Activated CD4-positive, alpha-beta T cell treated with anti-CD3 and anti-CD28 coated beads for 36 hours (primary cell): ENCODE measurements at regions not wholly inside any gene's neighbourhood (a gene's known extent, or its start where the extent isn't known, plus 50 kb on each side); places are given as distances from the start of the nearest gene placed in this dataset.
A peak's percentile ranks its signal among the peaks of the same experiment; 100 is the strongest.

ENCODE experiments used
- ATAC-seq: fragments of 200-7000 bp; cut with Tn5 transposase; one replicate; pipeline ENCODE4 v1.10.0; 2021; ENCODE audit warnings: mild to moderate bottlenecking, moderate library complexity
- CTCF ChIA-PET: fragments of 350-600 bp; sonication (Branson Sonifier 250); formaldehyde crosslinking; loops from one replicate; lab custom pipeline; 2021; ENCODE audit warnings: antibody characterized with exemption; lab: Charles Lee
- POLR2A ChIA-PET: fragments of 350-600 bp; sonication (Branson Sonifier 250); formaldehyde crosslinking; loops from one replicate; lab custom pipeline; 2021; ENCODE audit warnings: antibody characterized with exemption, inconsistent platforms; lab: Charles Lee
- DNase-seq: peaks from one replicate; pipeline ENCODE4 v3.0.0-alpha.2; 2020
- H3K27ac Mint-ChIP-seq: one replicate; pipeline ENCODE4 v1.8.0; 2021; ENCODE audit warnings: mixed read lengths
- H3K27me3 Mint-ChIP-seq: one replicate; pipeline ENCODE4 v1.8.0; 2021; ENCODE audit warnings: mixed read lengths
- H3K36me3 Mint-ChIP-seq: one replicate; pipeline ENCODE4 v1.8.0; 2021; ENCODE audit warnings: low read depth, mixed read lengths
- H3K4me1 Mint-ChIP-seq: one replicate; pipeline ENCODE4 v1.8.0; 2021; ENCODE audit warnings: mixed read lengths
- H3K4me3 Mint-ChIP-seq: one replicate; pipeline ENCODE4 v1.8.0; 2021; ENCODE audit warnings: mild to moderate bottlenecking, moderate library complexity, mixed read lengths
- H3K9me3 Mint-ChIP-seq: one replicate; pipeline ENCODE4 v1.8.0; 2021; ENCODE audit warnings: low read depth, mixed read lengths
- intact Hi-C, 2 experiments: fragments of 100-400 bp; cut with DNase I in 1 of 2; cut with micrococcal nuclease in 1 of 2; formaldehyde crosslinking; loops; one replicate each; pipeline versions ENCODE4 v1.14.2 to v1.15.1; 2022 to 2024; cut with DNase I, micrococcal nuclease

GRCh38 chr3:14274612-14274936 lies 96.0 kb downstream of the LSM3 start:
- no peak for DNase-seq
- Mint-ChIP-seq H3K36me3 (no peaks in the 10 kb centered on the region), H3K27me3 (peaks cover 2% of the 10 kb centered on the region), H3K9me3 (no peaks in the 10 kb centered on the region), H3K4me1 (no peaks in the 10 kb centered on the region), H3K4me3 (no peak overlapping the region), H3K27ac (no peak overlapping the region)
- CTCF ChIA-PET, result interaction anchor here (0.6 to 0.9 kb wide), 2 partner anchors 30 to 194 kb away, joined by 3 read pairs; no protein-coding TSS in a partner anchor
- intact Hi-C loops, result no loop called here
- POLR2A ChIA-PET, result no interaction called here
- ATAC-seq, result no peak

DNA sequence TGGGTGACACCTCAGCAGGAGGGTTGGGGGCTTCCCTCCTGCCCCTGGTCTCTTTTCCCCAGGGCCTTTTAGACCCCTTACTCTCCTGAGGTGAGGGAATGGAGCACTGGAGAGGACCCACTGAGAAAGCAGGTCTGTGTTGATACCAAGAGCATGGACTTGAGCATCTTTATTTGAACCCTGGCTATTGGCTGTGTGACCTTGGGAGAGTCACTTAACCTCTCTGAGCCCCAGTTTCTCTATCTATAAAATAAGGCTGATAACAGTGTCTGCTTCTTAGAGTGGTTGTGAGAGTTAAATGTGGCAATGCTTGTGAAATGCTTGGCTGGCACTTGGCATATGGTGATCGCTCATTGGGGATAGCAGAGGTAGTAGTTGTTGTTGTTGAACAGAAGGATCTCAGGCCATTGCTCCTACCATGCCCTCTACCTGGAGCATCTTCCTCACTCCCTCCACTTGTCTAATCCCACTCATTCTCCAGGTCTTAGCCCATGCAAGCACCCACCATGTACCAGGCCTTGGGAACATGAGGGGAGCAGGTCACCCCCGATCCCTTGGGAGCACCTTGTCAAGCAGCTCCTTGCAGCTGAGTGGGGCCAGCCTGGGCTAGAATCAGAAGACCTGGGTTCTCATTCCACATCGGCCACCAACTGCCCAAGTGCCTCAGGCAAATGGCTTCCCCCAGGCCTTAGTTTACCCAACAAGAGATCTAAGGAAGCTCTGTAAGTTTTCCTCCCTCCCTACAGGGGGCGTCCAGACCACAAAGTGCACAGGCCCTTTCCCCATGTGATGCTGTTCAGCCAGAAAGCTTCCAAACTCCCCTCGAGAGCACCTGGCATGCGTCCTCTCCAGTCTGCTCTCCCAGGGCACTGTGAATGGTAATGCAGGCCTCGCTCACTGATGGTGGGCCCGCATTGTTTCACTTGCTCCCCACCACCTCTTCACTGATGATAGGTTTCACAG lies 96.7 kb downstream of the LSM3 start:
- H3K27me3 Mint-ChIP-seq, result peaks cover 2% of the 10 kb centered on the region
- H3K36me3 Mint-ChIP-seq, result no peaks in the 10 kb centered on the region
- intact Hi-C loops, result no loop called here
- H3K27ac Mint-ChIP-seq, result no peak overlapping the region
- no peak overlapping the region for H3K4me3 Mint-ChIP-seq
- DNase-seq, result peak; percentile 25
- ChIA-PET CTCF (interaction anchor here (0.6 to 1.2 kb wide), 4 partner anchors 14 to 208 kb away, joined by 3 read pairs; no protein-coding TSS in a partner anchor), POLR2A (no interaction called here)
- ATAC-seq, result no peak
- H3K4me1 Mint-ChIP-seq, result no peaks in the 10 kb centered on the region
- H3K9me3 Mint-ChIP-seq, result no peaks in the 10 kb centered on the region

DNA sequence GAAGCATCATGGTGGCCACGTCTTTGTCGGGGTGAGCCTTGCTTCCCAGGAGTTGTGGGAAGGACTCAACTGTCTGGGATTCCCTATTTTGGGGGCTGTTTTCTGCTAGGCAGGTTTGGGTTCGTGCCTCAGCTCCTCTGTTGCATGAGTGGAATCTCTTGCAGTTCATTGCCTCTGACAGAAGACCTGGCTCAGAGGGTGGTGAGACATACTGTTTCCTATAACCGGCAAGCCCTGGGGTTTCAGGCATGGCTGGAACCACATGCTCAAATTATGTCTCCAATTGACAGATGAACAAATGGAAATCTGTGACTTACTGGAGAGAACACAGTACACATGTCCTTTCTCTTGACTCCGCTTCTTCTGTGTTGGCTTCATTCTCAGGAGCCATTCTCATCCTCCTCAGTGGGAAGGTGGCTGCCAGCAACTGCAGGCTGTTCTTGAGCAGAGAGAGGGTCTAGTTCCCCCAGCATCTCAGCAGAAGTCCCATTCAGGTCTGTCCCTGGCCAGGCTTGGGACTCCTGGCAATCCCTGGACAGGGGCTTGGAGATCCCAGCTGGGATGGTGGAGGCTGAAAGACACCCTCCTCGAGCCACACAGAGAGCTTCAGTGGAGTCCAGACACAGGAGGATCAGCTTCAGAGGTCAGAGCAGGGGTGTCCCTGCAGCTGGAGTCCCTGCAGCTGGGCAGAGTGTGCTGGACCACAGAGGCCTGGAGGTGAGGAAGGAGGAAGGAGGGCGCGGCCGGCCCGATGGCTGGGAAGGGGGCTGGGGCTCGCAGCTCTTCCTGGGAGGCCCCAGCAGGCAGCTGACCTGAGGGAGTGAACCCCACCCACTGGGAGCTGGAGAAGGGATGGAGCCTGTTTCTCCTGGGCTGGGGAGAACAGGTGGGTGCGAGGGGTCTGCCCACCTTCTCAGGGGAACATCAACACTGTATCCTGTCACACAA lies 97.6 kb downstream of the LSM3 start:
- Mint-ChIP-seq H3K27me3 (no peaks in the 10 kb centered on the region), H3K4me1 (no peaks in the 10 kb centered on the region), H3K27ac (no peak overlapping the region), H3K36me3 (no peaks in the 10 kb centered on the region), H3K9me3 (no peaks in the 10 kb centered on the region), H3K4me3 (no peak overlapping the region)
- intact Hi-C loops, result no loop called here
- ChIA-PET POLR2A (interaction anchor here (0.6 kb wide), 1 partner anchor 9 kb away, joined by 6 read pairs; no protein-coding TSS in a partner anchor), CTCF (interaction anchor here (0.7 to 1.2 kb wide), 5 partner anchors 14 to 207 kb away, joined by 3 read pairs; no protein-coding TSS in a partner anchor)
- no peak for ATAC-seq
- DNase-seq, result no peak

GRCh38 chr3:14277557-14277956 lies 98.9 kb downstream of the LSM3 start:
- no peaks in the 10 kb centered on the region for H3K27me3 Mint-ChIP-seq
- H3K4me3 Mint-ChIP-seq, result no peak overlapping the region
- CTCF ChIA-PET, result interaction anchor here (1.0 kb wide), 2 partner anchors 182 to 557 kb away, joined by 3 to 4 read pairs; no protein-coding TSS in a partner anchor
- ATAC-seq, result no peak
- intact Hi-C loops, result no loop called here
- no peaks in the 10 kb centered on the region for H3K9me3 Mint-ChIP-seq
- no peaks in the 10 kb centered on the region for H3K4me1 Mint-ChIP-seq
- no peak for DNase-seq
- H3K27ac Mint-ChIP-seq, result no peak overlapping the region
- no peaks in the 10 kb centered on the region for H3K36me3 Mint-ChIP-seq
- POLR2A ChIA-PET, result no interaction called here

DNA sequence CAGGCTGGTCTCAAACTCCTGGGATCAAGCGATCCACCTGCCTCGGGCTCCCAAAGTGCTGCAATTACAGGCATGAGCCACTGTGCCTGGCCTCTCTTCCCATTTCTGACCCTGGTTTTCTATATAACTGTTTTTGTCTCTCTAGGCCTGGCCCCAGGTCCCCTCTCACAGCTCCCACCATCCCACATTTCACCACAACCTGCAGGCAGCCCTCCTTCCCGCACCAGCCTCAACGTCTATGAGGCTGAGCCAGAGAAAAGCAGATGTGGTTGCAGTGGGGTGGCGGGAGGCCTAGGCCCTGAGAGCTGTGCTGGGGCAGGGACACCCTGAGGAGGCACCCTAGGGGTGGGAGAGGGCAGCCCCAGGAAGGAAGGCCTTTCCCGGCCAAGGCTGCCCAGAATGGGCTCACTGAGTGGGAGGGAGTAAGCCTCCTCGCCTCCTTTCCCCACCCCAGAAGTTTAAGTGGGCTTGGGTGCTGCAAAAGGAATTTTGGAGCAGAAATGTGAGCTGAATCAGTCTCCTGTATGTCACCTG lies 99.7 kb downstream of the LSM3 start:
- Mint-ChIP-seq H3K36me3 (no peaks in the 10 kb centered on the region), H3K9me3 (no peaks in the 10 kb centered on the region), H3K4me3 (no peak overlapping the region), H3K4me1 (no peaks in the 10 kb centered on the region), H3K27ac (no peak overlapping the region), H3K27me3 (no peaks in the 10 kb centered on the region)
- DNase-seq, result no peak
- intact Hi-C loops, result no loop called here
- CTCF ChIA-PET, result interaction anchor here (0.7 to 1.0 kb wide), 3 partner anchors 11 to 556 kb away, joined by 3 to 4 read pairs (median 4); no protein-coding TSS in a partner anchor
- ATAC-seq, result no peak
- POLR2A ChIA-PET, result no interaction called here

DNA sequence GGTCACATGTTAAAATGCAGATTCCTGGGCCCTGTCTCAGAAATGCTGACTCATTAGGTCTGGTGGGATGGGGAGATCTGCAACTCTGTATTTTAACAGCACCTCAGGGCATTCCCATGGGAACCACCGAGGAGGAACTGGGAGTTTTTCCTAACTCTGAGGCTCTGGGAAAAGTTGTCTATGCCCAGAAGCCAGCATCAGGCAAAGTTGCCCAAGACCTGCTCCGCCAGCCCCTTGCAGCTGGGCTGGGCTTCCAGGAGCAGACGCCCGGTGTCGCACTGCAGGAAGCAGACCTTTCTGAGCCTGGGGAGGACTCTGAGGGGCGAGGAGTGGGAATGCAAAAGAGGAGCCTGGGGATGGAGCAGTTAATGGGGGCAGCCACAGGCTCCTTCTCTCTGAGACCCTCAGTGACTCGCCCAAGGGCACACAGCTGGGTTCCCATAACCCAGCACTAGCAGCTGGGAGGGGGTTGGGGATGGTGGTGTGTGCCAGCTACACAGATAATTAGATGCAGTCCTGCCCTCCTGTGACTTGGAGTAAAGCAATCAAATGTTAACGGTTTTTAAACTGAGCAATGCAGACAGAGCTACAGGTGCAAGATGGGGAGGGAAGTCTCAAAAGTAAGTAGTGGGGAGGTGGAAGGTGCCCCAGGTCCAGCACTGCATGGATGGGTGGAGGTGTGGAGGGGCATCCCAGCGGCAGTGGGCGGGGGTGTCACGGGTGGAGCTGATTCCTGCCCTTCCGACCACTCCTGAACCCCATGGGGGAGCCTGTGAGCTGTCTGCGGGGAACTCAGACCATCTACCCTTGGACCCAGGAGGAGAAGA lies 100.4 kb downstream of the LSM3 start:
- H3K27ac Mint-ChIP-seq, result no peak overlapping the region
- CTCF ChIA-PET, result interaction anchor here (0.5 to 0.7 kb wide), 3 partner anchors 12 to 163 kb away, joined by 3 to 4 read pairs (median 3); no protein-coding TSS in a partner anchor
- no peak for ATAC-seq
- H3K27me3 Mint-ChIP-seq, result no peaks in the 10 kb centered on the region
- intact Hi-C loops, result no loop called here
- no peaks in the 10 kb centered on the region for H3K36me3 Mint-ChIP-seq
- no peak for DNase-seq
- no peaks in the 10 kb centered on the region for H3K9me3 Mint-ChIP-seq
- POLR2A ChIA-PET, result no interaction called here
- H3K4me1 Mint-ChIP-seq, result no peaks in the 10 kb centered on the region
- no peak overlapping the region for H3K4me3 Mint-ChIP-seq

GRCh38 chr3:14279626-14280061 lies 101.0 kb downstream of the LSM3 start:
- Mint-ChIP-seq H3K27ac (no peak overlapping the region), H3K4me1 (no peaks in the 10 kb centered on the region), H3K36me3 (no peaks in the 10 kb centered on the region), H3K27me3 (no peaks in the 10 kb centered on the region), H3K4me3 (no peak overlapping the region), H3K9me3 (no peaks in the 10 kb centered on the region)
- no peak for DNase-seq
- ATAC-seq, result no peak
- POLR2A ChIA-PET, result no interaction called here
- CTCF ChIA-PET, result interaction anchor here (0.5 to 0.8 kb wide), 3 partner anchors 18 to 162 kb away, joined by 3 read pairs; no protein-coding TSS in a partner anchor
- intact Hi-C loops, result no loop called here

DNA sequence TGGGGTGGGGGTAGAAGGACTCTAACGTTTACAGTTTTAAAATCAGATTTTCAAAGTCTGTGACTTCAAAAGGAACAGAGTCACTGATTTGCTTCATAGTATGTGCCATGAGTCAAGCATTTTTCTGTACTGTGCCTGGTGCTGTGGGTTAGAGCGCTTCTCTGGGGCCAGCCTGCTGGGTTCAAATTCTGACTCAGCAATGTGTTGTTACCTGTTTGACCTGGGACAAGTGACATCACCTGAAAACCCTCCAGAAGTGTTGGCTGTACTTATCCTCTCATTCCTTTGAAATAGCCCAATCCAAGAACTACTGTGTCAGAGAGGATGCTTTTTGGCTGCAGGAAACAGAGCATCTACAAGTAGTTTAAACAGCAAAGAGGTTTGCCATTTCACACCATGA lies 101.7 kb downstream of the LSM3 start:
- intact Hi-C loops, result no loop called here
- ChIA-PET CTCF (interaction anchor here (0.8 kb wide), 1 partner anchor 76 kb away, joined by 3 read pairs; no protein-coding TSS in a partner anchor), POLR2A (no interaction called here)
- no peaks in the 10 kb centered on the region for H3K36me3 Mint-ChIP-seq
- H3K4me3 Mint-ChIP-seq, result no peak overlapping the region
- H3K27ac Mint-ChIP-seq, result no peak overlapping the region
- H3K9me3 Mint-ChIP-seq, result no peaks in the 10 kb centered on the region
- no peaks in the 10 kb centered on the region for H3K27me3 Mint-ChIP-seq
- no peak for DNase-seq
- no peak for ATAC-seq
- H3K4me1 Mint-ChIP-seq, result no peaks in the 10 kb centered on the region

DNA sequence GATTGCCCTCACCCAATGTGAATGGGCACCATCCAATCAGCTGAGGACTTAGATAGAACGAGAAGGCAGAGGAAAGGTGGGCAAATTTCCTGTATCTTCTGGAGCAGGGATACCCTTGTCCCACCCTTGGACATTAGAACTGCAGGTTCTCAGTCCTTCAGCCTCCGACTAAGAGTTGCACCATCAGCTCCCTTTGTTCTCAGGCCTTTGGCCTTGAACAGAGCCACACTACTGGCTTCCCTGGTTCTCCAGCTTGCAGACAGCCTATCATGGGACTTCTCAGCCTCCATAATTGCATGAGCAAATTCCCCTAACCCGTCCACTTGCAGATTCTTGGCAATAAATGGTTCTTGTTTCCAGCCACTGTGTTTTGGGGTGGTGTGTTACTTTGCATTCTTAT lies 102.4 kb downstream of the LSM3 start:
- ChIA-PET POLR2A (no interaction called here), CTCF (interaction anchor here (1.0 kb wide), 1 partner anchor 78 kb away, joined by 3 read pairs; no protein-coding TSS in a partner anchor)
- no peak for DNase-seq
- Mint-ChIP-seq H3K4me1 (no peaks in the 10 kb centered on the region), H3K4me3 (no peak overlapping the region), H3K27ac (no peak overlapping the region), H3K36me3 (no peaks in the 10 kb centered on the region), H3K27me3 (no peaks in the 10 kb centered on the region), H3K9me3 (no peaks in the 10 kb centered on the region)
- intact Hi-C loops, result no loop called here
- no peak for ATAC-seq

DNA sequence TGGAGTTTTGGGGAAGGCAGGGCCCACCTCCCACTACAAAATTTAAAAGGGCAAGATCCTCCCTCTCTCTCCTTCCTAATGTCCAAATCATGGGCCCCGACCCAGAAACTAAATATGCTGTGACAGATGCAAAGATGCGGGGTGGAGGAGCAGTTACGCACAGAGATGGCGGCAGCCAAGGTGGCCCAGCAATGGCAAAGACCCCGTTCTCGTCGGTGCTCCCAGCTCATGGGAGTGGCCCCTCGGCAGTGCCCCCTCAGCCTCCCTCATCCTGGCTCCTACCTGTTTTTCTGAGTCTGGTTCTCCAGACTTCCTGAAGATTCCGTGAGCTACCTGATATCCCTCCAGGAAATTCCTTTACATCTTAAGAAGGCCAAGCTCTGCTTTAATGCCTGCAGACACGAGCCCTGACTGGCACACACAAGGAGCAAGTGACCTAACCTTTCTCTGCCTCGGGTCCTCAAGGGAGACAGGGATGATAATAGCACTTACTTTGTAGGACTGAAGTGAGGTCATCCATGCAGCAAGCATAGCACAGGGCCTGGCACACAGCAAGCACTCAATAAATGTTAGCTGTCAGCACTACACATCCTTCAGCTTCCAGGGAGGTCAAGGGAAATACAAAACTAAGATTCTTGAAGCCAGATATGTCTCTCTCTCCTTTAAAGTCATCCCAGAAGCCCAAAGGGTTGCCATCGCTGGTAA lies 103.5 kb downstream of the LSM3 start:
- ChIA-PET POLR2A (no interaction called here), CTCF (interaction anchor here (0.6 to 1.0 kb wide), 2 partner anchors 79 to 477 kb away, joined by 3 read pairs; no protein-coding TSS in a partner anchor)
- no peak for DNase-seq
- Mint-ChIP-seq H3K9me3 (no peaks in the 10 kb centered on the region), H3K27ac (no peak overlapping the region), H3K27me3 (no peaks in the 10 kb centered on the region), H3K36me3 (no peaks in the 10 kb centered on the region), H3K4me1 (no peaks in the 10 kb centered on the region), H3K4me3 (no peak overlapping the region)
- no peak for ATAC-seq
- intact Hi-C loops, result no loop called here
